Progenitor cell of endocrine pancreas (in vitro differentiated cells): ENCODE measurements at regions not wholly inside any gene's neighbourhood (a gene's known extent, or its start where the extent isn't known, plus 50 kb on each side); places are given as distances from the start of the nearest gene placed in this dataset.
A peak's percentile ranks its signal among the peaks of the same experiment; 100 is the strongest.

ENCODE experiments used
- DNase-seq: peaks from one replicate; pipeline ENCODE4 v3.0.0; 2021; ENCODE audit warnings: low spot score; ENCODE audit not compliant: unreplicated experiment
- H3K27ac Mint-ChIP-seq: 2 replicates; pipeline ENCODE4 v1.8.0; 2021; ENCODE audit warnings: mild to moderate bottlenecking, moderate library complexity, mixed read lengths
- H3K27me3 Mint-ChIP-seq: 2 replicates; pipeline ENCODE4 v1.8.0; 2021; ENCODE audit warnings: mixed read lengths
- H3K36me3 Mint-ChIP-seq: 2 replicates; pipeline ENCODE4 v1.8.0; 2022; ENCODE audit warnings: mixed read lengths; ENCODE audit not compliant: insufficient read depth
- H3K4me1 Mint-ChIP-seq: 2 replicates; pipeline ENCODE4 v1.8.0; 2021; ENCODE audit warnings: low read depth, mixed read lengths
- H3K4me3 Mint-ChIP-seq: 2 replicates; pipeline ENCODE4 v1.8.0; 2021; ENCODE audit warnings: low read depth, mild to moderate bottlenecking, moderate library complexity, mixed read lengths
- H3K9me3 Mint-ChIP-seq: 2 replicates; pipeline ENCODE4 v1.8.0; 2021; ENCODE audit warnings: low read depth, mixed read lengths
- CTCF ChIP-seq: fragments of 200-600 bp; sonication (generic); IDR thresholded peaks from one replicate; pipeline ENCODE4 v1.5.0; 2021; ENCODE audit warnings: antibody characterized with exemption, mild to moderate bottlenecking; ENCODE audit not compliant: unreplicated experiment

DNA sequence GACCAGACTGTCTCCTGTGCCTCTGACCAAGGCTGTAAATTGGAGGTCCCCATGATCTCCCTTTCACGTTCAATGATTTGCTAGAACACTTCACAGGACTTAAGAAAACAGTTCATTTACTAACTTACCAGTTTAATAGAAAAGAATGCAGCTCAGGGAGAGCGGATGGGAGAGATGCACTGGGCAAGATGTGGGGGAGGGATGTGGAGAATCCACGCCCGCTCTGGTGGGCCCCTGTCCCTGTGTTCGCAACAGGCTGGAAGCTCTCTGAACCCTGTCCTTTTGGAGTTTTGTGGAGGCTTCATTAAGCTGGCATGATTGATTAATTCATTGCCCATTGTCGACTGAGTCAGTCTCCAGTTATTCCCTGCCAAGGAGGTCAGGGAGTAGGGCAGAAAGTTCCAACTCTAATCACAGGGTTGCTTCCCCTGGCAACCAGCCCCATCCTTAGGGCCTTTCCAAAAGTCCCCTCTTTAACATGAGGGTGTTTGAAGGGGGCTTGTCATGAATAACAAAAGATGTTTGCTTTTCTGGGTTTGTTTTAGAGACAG lies 257.1 kb downstream of the ACKR3 start:
- Mint-ChIP-seq H3K4me1 (peaks cover 65% of the 10 kb centered on the region), H3K27me3 (peaks cover 16% of the 10 kb centered on the region), H3K27ac (no peak overlapping the region), H3K4me3 (no peak overlapping the region), H3K36me3 (no peaks in the 10 kb centered on the region), H3K9me3 (peaks cover 4% of the 10 kb centered on the region)
- DNase-seq, result no peak
- TF ChIP-seq CTCF, result no peak

DNA sequence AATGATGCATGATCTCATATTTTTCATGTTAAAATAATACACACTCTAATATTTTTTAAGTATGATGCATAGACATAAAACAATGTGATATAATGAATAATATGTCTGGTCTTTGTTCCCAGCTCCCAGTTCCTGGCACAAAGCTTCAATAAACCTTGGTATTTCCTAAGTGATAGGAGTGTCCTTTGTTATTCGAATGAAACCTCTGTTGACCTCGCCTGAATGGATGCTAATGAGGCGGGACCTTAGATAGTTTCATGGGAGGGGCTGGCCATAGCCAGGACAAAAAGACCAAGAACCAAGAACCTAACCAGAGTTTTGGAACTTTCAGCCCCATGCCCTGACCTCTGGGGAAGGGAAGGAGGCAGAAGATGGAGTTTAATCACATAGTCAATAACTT lies 257.7 kb upstream of the COPS8 start:
- DNase-seq, result no peak
- Mint-ChIP-seq H3K4me1 (peaks cover 66% of the 10 kb centered on the region), H3K27ac (no peak overlapping the region), H3K27me3 (peaks cover 19% of the 10 kb centered on the region), H3K4me3 (no peak overlapping the region), H3K9me3 (no peaks in the 10 kb centered on the region), H3K36me3 (no peaks in the 10 kb centered on the region)
- TF ChIP-seq CTCF, result no peak

DNA sequence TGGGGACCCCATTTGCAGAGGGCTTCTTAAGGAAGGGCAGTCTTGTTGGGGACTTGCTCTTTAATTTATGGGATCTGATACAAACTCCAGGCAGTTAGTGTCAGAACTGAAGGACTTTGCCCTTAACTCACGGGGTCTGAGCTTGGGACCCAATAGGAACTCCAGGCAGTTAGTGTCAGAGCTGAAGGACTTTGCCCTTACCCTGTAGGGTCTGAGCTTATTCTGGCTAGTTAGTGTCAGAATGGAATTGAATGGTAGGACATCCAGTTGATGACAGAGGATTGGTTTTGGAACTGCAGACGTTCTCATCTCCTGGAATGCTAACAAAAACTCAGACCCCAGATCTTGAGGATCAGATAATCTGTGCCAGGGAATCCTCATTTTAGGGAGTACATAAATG lies 256.9 kb upstream of the COPS8 start:
- Mint-ChIP-seq H3K27me3 (peaks cover 26% of the 10 kb centered on the region), H3K9me3 (no peaks in the 10 kb centered on the region), H3K36me3 (no peaks in the 10 kb centered on the region), H3K4me3 (no peak overlapping the region), H3K4me1 (peaks cover 58% of the 10 kb centered on the region), H3K27ac (peak overlapping the region; percentile 29)
- TF ChIP-seq CTCF, result no peak
- DNase-seq, result no peak

GRCh38 chr2:236830926-236831325 lies 254.8 kb upstream of the COPS8 start:
- peaks cover 5% of the 10 kb centered on the region for H3K9me3 Mint-ChIP-seq
- no peak overlapping the region for H3K27ac Mint-ChIP-seq
- peaks cover 2% of the 10 kb centered on the region for H3K36me3 Mint-ChIP-seq
- no peak for DNase-seq
- peaks cover 28% of the 10 kb centered on the region for H3K27me3 Mint-ChIP-seq
- H3K4me3 Mint-ChIP-seq, result no peak overlapping the region
- peaks cover 37% of the 10 kb centered on the region for H3K4me1 Mint-ChIP-seq
- TF ChIP-seq CTCF, result no peak

DNA sequence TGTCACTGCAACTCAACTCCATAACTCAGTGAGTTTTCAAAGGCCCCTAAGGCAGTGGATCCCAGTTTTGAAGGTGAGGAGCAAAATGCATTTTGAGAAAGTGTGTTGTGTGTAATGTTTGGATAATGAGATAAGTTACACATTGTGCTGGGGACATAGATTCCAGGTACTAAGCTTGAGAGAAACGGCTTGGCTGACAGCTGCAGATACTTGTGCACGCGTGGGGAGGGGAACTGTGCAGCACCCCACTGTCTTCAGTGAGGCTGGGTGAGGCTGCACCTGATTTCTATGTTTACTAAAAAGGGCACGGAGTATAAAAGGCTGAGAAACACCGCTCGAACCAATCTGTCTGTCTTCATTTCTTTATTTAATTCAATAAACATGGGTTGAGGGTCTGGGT lies 254.0 kb upstream of the COPS8 start:
- DNase-seq, result no peak
- TF ChIP-seq CTCF, result no peak
- Mint-ChIP-seq H3K27me3 (peaks cover 23% of the 10 kb centered on the region), H3K27ac (no peak overlapping the region), H3K4me3 (no peak overlapping the region), H3K4me1 (peaks cover 30% of the 10 kb centered on the region), H3K36me3 (peaks cover 7% of the 10 kb centered on the region), H3K9me3 (peaks cover 11% of the 10 kb centered on the region)
